ENCODE measurements at regions not wholly inside any gene's neighbourhood (a gene's known extent, or its start where the extent isn't known, plus 50 kb on each side); places are given as distances from the start of the nearest gene placed in this dataset.

- Histone ChIP-seq H2AFZ (ENCODE audit: low read length) (no peak overlapping the region), H3K4me1 (ENCODE audit: insufficient read depth, low read length) (no peaks in the 10 kb centered on the region), H3K4me3 (replicated peaks in 1 of 3; ENCODE audit: insufficient read depth in 1 of 3, low read depth in 2 of 3, low read length in 3 of 3) (no peak overlapping the region), H3K79me2 (ENCODE audit: insufficient read depth, low read length) (no peaks in the 10 kb centered on the region), H4K20me1 (ENCODE audit: insufficient read depth, low read length) (no peaks in the 10 kb centered on the region), H3K9ac (ENCODE audit: insufficient read depth, low read depth, low read length) (no peak overlapping the region), H3K9me3 (ENCODE audit: low read length) (no peaks in the 10 kb centered on the region), H3K27ac (ENCODE audit: extremely low read length, insufficient read depth, low read length) (no peak overlapping the region), H3K36me3 (replicated peaks in 1 of 2; ENCODE audit: control insufficient read depth in 1 of 2, insufficient read depth in 2 of 2, low read length in 2 of 2) (no peaks in the 10 kb centered on the region; a peak in 1 of 5 replicates), H3K27me3 (ENCODE audit: control insufficient read depth in 1 of 2, insufficient read depth in 2 of 2, low read length in 2 of 2) (no peaks in the 10 kb centered on the region), H3K4me2 (ENCODE audit: low read depth, low read length) (no peak overlapping the region)
- ChIA-PET CTCF (ENCODE audit: low intra/inter-chr PET ratio, low total read pairs) (no interaction called here), POLR2A (no interaction called here)
- TF ChIP-seq, protein P1, sequence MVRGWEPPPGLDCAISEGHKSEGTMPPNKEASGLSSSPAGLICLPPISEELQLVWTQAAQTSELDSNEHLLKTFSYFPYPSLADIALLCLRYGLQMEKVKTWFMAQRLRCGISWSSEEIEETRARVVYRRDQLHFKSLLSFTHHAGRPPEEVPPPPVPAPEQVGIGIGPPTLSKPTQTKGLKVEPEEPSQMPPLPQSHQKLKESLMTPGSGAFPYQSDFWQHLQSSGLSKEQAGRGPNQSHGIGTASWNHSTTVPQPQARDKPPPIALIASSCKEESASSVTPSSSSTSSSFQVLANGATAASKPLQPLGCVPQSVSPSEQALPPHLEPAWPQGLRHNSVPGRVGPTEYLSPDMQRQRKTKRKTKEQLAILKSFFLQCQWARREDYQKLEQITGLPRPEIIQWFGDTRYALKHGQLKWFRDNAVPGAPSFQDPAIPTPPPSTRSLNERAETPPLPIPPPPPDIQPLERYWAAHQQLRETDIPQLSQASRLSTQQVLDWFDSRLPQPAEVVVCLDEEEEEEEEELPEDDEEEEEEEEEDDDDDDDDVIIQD (CRISPR knock-in tag; IDR thresholded peaks at IDR 0.05; ENCODE audit: low read depth): no peak
- TF ChIP-seq LCORL (IDR thresholded peaks at IDR 0.05): no peak
- TF ChIP-seq LCORL (CRISPR knock-in tag; IDR thresholded peaks at IDR 0.05): no peak
- TF ChIP-seq BRD4 (CRISPR knock-in tag; IDR thresholded peaks at IDR 0.05): no peak
- no peak for TF ChIP-seq KLF6 (CRISPR knock-in tag; IDR thresholded peaks at IDR 0.05)
- no peak for TF ChIP-seq RFXAP (CRISPR knock-in tag; IDR thresholded peaks at IDR 0.05; ENCODE audit: borderline replicate concordance)
- TF ChIP-seq PBX3 (CRISPR knock-in tag; IDR thresholded peaks at IDR 0.05; ENCODE audit: borderline replicate concordance): no peak
- TF ChIP-seq TAF15 (IDR thresholded peaks at IDR 0.05; ENCODE audit: low read depth, low read length, poor library complexity, severe bottlenecking): no peak
- no peak for TF ChIP-seq NBN (conservative IDR thresholded peaks at IDR 0.05)
- TF ChIP-seq ZNF619 (CRISPR knock-in tag; IDR thresholded peaks at IDR 0.05): no peak
- no peak for TF ChIP-seq ZZZ3 (CRISPR knock-in tag; IDR thresholded peaks at IDR 0.05; ENCODE audit: borderline replicate concordance)
- FAIRE-seq (no peak), DNase-seq (ENCODE audit: low spot score) (no peak), ATAC-seq (no peak)
- no TSS peak for BruUV-seq (replicated peaks)
- in situ Hi-C loops (cut with HindIII; ENCODE audit: extremely low pct_ligation_motif_present, low pct_unique_long_range_greater_than_20kb) (no loop called here), intact Hi-C loops (cut with micrococcal nuclease; ENCODE audit: unreplicated experiment) (no loop called here)
- 97% methylated on average over 3 of the region's 3 CpGs for whole genome bisulfite sequencing (ENCODE audit: low lambda C conversion rate)
These were observed 209.3 kb downstream of the HS3ST3B1 start for GRCh38 chr17:14510136-14510535.

Data from HepG2 (cell line).